Upper lobe of right lung (tissue), 1 donor: ENCODE measurements at regions not wholly inside any gene's neighbourhood (a gene's known extent, or its start where the extent isn't known, plus 50 kb on each side); places are given as distances from the start of the nearest gene placed in this dataset.
"Not testable (repeated sequence)": the region's sequence is repeated elsewhere in the genome, so short reads cannot be mapped to it uniquely, and the experiment has no call there.

Experiments used
- ATAC-seq: fragments of 200-7000 bp; cut with Tn5 transposase; one replicate; pipeline ENCODE4 v1.9.1; 2020; ENCODE audit warnings: mild to moderate bottlenecking, moderate library complexity
- DNase-seq: peaks from one replicate; pipeline ENCODE4 v3.0.0-alpha.2; 2020
- H3K27ac ChIP-seq: fragments of 200-600 bp; one replicate; pipeline ENCODE4 v1.8.0; 2022
- H3K27me3 ChIP-seq: fragments of 200-600 bp; one replicate; pipeline ENCODE4 v1.8.0; 2022; ENCODE audit warnings: mild to moderate bottlenecking
- H3K36me3 ChIP-seq: fragments of 200-600 bp; one replicate; pipeline ENCODE4 v1.8.0; 2022
- H3K4me1 ChIP-seq: fragments of 200-600 bp; one replicate; pipeline ENCODE4 v1.8.0; 2022
- H3K4me3 ChIP-seq: fragments of 200-600 bp; one replicate; pipeline ENCODE4 v1.8.0; 2022; ENCODE audit warnings: mild to moderate bottlenecking
- H3K9me3 ChIP-seq: fragments of 200-600 bp; one replicate; pipeline ENCODE4 v1.8.0; 2022
- intact Hi-C: fragments of 100-400 bp; cut with DNase I; formaldehyde crosslinking; loops from one replicate; pipeline ENCODE4 v1.11.0; 2022
- TF ChIP-seq, protein P1 (sequence below): fragments of 200-600 bp; IDR thresholded peaks from one replicate; pipeline ENCODE4 v1.8.0; 2022; ENCODE audit warnings: antibody characterized with exemption
- donor health status: DM: no; HTN: yes; CAD: no; lungs with severe emphysema.

GRCh38 chr10:71088054-71088453 is 124.3 kb upstream of the UNC5B start:
- no peak overlapping the region for H3K4me3 ChIP-seq
- H3K4me1 ChIP-seq = no peaks in the 10 kb centered on the region
- TF ChIP-seq, protein P1, sequence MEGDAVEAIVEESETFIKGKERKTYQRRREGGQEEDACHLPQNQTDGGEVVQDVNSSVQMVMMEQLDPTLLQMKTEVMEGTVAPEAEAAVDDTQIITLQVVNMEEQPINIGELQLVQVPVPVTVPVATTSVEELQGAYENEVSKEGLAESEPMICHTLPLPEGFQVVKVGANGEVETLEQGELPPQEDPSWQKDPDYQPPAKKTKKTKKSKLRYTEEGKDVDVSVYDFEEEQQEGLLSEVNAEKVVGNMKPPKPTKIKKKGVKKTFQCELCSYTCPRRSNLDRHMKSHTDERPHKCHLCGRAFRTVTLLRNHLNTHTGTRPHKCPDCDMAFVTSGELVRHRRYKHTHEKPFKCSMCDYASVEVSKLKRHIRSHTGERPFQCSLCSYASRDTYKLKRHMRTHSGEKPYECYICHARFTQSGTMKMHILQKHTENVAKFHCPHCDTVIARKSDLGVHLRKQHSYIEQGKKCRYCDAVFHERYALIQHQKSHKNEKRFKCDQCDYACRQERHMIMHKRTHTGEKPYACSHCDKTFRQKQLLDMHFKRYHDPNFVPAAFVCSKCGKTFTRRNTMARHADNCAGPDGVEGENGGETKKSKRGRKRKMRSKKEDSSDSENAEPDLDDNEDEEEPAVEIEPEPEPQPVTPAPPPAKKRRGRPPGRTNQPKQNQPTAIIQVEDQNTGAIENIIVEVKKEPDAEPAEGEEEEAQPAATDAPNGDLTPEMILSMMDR = no peak
- H3K27me3 ChIP-seq = no peaks in the 10 kb centered on the region
- DNase-seq (no peak), ATAC-seq (no peak)
- no peaks in the 10 kb centered on the region for H3K36me3 ChIP-seq
- no peak overlapping the region for H3K27ac ChIP-seq
- no peaks in the 10 kb centered on the region for H3K9me3 ChIP-seq
- intact Hi-C loops = no loop called here

DNA sequence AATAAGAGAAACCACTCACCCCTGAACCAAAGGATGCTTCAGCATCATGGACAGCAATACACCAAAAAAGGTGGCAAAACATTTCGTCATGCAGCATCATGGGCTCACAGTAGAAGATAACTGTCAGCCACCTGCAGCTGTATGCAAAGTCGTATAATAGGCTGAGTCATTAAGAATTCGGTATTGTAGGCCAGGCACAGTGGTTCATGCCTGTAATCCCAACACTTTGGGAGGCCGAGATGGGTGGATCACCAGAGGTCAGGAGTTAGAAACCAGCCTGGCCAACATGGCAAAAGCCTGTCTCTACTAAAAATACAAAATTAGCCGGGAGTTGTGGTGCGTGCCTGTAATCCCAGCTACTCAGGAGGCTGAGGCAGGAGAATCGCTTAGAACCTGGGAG is 123.8 kb upstream of the UNC5B start:
- H3K4me1 ChIP-seq, H3K36me3 ChIP-seq, intact Hi-C loops, H3K4me3 ChIP-seq, DNase-seq, H3K27ac ChIP-seq, ATAC-seq, H3K27me3 ChIP-seq, H3K9me3 ChIP-seq: not testable (repeated sequence)

GRCh38 chr10:71089162-71089561 is 123.2 kb upstream of the UNC5B start:
- DNase-seq = peak; percentile 15

GRCh38 chr10:71090330-71090729 is 122.0 kb upstream of the UNC5B start:
- no peaks in the 10 kb centered on the region for H3K4me1 ChIP-seq
- H3K9me3 ChIP-seq = no peaks in the 10 kb centered on the region
- no peaks in the 10 kb centered on the region for H3K27me3 ChIP-seq
- no peak overlapping the region for H3K4me3 ChIP-seq
- DNase-seq (peak; percentile 20), ATAC-seq (no peak)
- no peaks in the 10 kb centered on the region for H3K36me3 ChIP-seq
- intact Hi-C loops = no loop called here
- TF ChIP-seq, protein P1 = no peak
- H3K27ac ChIP-seq = no peak overlapping the region

More at GRCh38 chr10:71089162-71089561, 123.2 kb upstream of the UNC5B start:
- Histone ChIP-seq H3K4me3 (no peak overlapping the region), H3K9me3 (no peaks in the 10 kb centered on the region), H3K27me3 (no peaks in the 10 kb centered on the region), H3K27ac (no peak overlapping the region), H3K4me1 (no peaks in the 10 kb centered on the region), H3K36me3 (no peaks in the 10 kb centered on the region)
- TF ChIP-seq, protein P1 = no peak
- no peak for ATAC-seq
- intact Hi-C loops = no loop called here

DNA sequence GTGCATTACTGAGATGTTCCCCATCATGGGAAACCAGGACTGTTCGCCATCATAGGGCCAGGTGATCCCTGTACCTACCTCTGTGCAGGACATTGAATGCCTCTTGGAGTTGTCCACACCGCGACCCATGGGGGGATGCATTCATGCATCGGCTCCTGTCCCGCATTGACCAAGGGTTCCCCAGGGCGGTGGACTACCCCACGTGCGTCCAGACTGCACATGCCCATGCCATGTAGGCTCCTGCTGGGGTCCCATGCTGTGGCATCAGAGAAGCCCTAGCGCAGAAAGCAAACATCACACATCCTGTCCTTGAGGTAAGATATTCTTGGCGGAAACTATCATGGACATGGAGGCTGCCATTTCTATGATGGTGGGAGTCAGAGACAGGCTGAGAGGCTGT is 121.6 kb upstream of the UNC5B start:
- Histone ChIP-seq H3K36me3 (no peaks in the 10 kb centered on the region), H3K9me3 (no peaks in the 10 kb centered on the region), H3K27me3 (no peaks in the 10 kb centered on the region), H3K27ac (no peak overlapping the region), H3K4me1 (no peaks in the 10 kb centered on the region), H3K4me3 (no peak overlapping the region)
- peak; percentile 26 for DNase-seq
- intact Hi-C loops = no loop called here
- no peak for ATAC-seq
- TF ChIP-seq, protein P1 = no peak

DNA sequence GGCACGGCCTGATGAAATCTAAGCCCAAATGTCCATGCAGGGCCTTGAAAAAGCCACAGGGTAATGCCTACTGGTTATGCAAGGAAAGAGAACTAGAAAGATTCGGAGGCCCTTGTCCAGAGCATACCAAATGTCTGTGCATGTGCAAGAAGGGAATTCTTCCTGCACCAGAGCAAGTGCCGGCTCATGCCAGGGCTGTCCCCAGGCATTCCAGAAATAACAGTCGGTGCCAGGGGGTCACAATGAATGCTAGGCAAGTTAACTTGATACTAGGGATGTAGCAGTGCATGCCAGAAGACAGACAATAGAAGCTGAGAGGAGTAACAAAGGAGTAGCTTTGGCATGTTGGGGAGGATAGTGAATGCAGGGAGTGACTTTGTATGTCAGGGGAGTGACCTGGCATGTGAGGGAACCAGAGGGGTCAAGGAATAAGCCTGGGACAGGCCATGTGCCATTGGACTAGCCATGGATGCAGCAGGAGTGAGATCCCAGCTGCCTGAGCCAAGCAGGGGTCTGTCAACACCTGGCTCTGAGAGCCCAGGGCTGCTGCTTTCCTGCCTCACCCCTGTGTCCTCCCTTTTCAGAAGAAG is 119.5 kb upstream of the UNC5B start:
- intact Hi-C loops = no loop called here
- Histone ChIP-seq H3K4me3 (no peak overlapping the region), H3K4me1 (no peaks in the 10 kb centered on the region), H3K9me3 (no peaks in the 10 kb centered on the region), H3K36me3 (no peaks in the 10 kb centered on the region), H3K27ac (no peak overlapping the region), H3K27me3 (no peaks in the 10 kb centered on the region)
- TF ChIP-seq, protein P1 = no peak
- DNase-seq (peak; percentile 31), ATAC-seq (no peak)
